OCI-LY3 (cell line): ENCODE measurements at regions not wholly inside any gene's neighbourhood (a gene's known extent, or its start where the extent isn't known, plus 50 kb on each side); places are given as distances from the start of the nearest gene placed in this dataset.

Experiments
- H2AFZ ChIP-seq: fragments of 200-600, 300-600 bp; shearing (Covaris generic); 2 replicates; pipeline ENCODE4 v1.6.0; 2014; ENCODE audit warnings: antibody characterized with exemption, low read depth, low read length
- H3K27ac ChIP-seq: fragments of 200-600, 300-600 bp; sonication (generic); 2 replicates; pipeline ENCODE4 v1.5.1; 2014; ENCODE audit warnings: mild to moderate bottlenecking, low read length, moderate library complexity, mixed read lengths
- H3K27me3 ChIP-seq: fragments of 200-600, 300-600 bp; sonication (generic); 2 replicates; pipeline ENCODE4 v1.6.1; 2014; ENCODE audit warnings: low read depth, low read length, mixed read lengths
- H3K36me3 ChIP-seq: fragments of 200-600, 300-600 bp; sonication (generic); replicated peaks from 2 replicates; pipeline ENCODE3; 2014; ENCODE audit warnings: low read depth, low read length, mixed read lengths
- H3K4me1 ChIP-seq: fragments of 300-600, 200-600 bp; sonication (generic); 2 replicates; pipeline ENCODE4 v1.6.1; 2014; ENCODE audit warnings: low read length, mixed read lengths
- H3K4me2 ChIP-seq: fragments of 200-600, 300-600 bp; sonication (generic); 2 replicates; pipeline ENCODE4 v1.6.1; 2014; ENCODE audit warnings: low read length, mixed read lengths
- H3K4me3 ChIP-seq: fragments of 300-600, 200-600 bp; sonication (generic); 2 replicates; pipeline ENCODE4 v1.5.1; 2014; ENCODE audit warnings: antibody characterized with exemption, mild to moderate bottlenecking, low read length, moderate library complexity
- H3K79me2 ChIP-seq: fragments of 300-600, 200-600 bp; shearing (Covaris generic); 2 replicates; pipeline ENCODE4 v1.6.1; 2014; ENCODE audit warnings: mild to moderate bottlenecking, low read length, mixed read lengths
- H3K9ac ChIP-seq: fragments of 300-600, 200-600 bp; shearing (Covaris generic); 2 replicates; pipeline ENCODE4 v1.6.0; 2014; ENCODE audit warnings: mild to moderate bottlenecking, low read length, moderate library complexity
- H3K9me3 ChIP-seq: fragments of 200-600, 300-600 bp; shearing (Covaris generic); 2 replicates; pipeline ENCODE4 v1.6.1; 2014; ENCODE audit warnings: low read length, mixed read lengths; ENCODE audit not compliant: insufficient read depth
- H4K20me1 ChIP-seq: fragments of 200-600, 300-600 bp; sonication (generic); 2 replicates; pipeline ENCODE4 v1.6.1; 2016; ENCODE audit warnings: low read length, mixed read lengths; ENCODE audit not compliant: insufficient read depth
- CTCF ChIP-seq: fragments of 200-600, 300-600 bp; sonication (generic); IDR thresholded peaks from 2 replicates; pipeline ENCODE4 v1.5.1; 2014; ENCODE audit warnings: antibody characterized with exemption, low read length, low read depth
- EZH2phosphoT487 ChIP-seq: fragments of 200-600 bp; shearing (Covaris generic); IDR thresholded peaks from 2 replicates; pipeline ENCODE4 v1.6.1; 2018; ENCODE audit warnings: antibody characterized with exemption, mixed run types, low read depth

GRCh38 chr5:85841653-85842052 lies 776.1 kb upstream of the COX7C start:
- no peaks in the 10 kb centered on the region for H3K27me3 ChIP-seq
- H2AFZ ChIP-seq, result no peak overlapping the region
- no peaks in the 10 kb centered on the region for H3K79me2 ChIP-seq
- H3K4me1 ChIP-seq, result no peaks in the 10 kb centered on the region
- no peaks in the 10 kb centered on the region for H3K36me3 ChIP-seq
- H3K9ac ChIP-seq, result no peak overlapping the region
- no peak overlapping the region for H3K4me2 ChIP-seq
- H3K27ac ChIP-seq, result no peak overlapping the region
- no peak overlapping the region for H3K4me3 ChIP-seq
- TF ChIP-seq EZH2phosphoT487, result no peak
- TF ChIP-seq CTCF, result no peak
- no peaks in the 10 kb centered on the region for H3K9me3 ChIP-seq
- no peaks in the 10 kb centered on the region for H4K20me1 ChIP-seq

- H2AFZ ChIP-seq, result no peak overlapping the region
- no peaks in the 10 kb centered on the region for H4K20me1 ChIP-seq
- H3K9ac ChIP-seq, result no peak overlapping the region
- no peak for TF ChIP-seq CTCF
- TF ChIP-seq EZH2phosphoT487, result no peak
- no peaks in the 10 kb centered on the region for H3K36me3 ChIP-seq
- no peak overlapping the region for H3K4me3 ChIP-seq
- no peak overlapping the region for H3K4me2 ChIP-seq
- H3K4me1 ChIP-seq, result no peaks in the 10 kb centered on the region
- no peaks in the 10 kb centered on the region for H3K9me3 ChIP-seq
- H3K27ac ChIP-seq, result no peak overlapping the region
- H3K79me2 ChIP-seq, result no peaks in the 10 kb centered on the region
- no peaks in the 10 kb centered on the region for H3K27me3 ChIP-seq
Observed at GRCh38 chr5:85843535-85843934, 774.2 kb upstream of the COX7C start.

GRCh38 chr5:85849411-85849810 lies 768.3 kb upstream of the COX7C start:
- H3K4me1 ChIP-seq, result no peaks in the 10 kb centered on the region
- H3K9me3 ChIP-seq, result no peaks in the 10 kb centered on the region
- no peak overlapping the region for H3K9ac ChIP-seq
- H3K36me3 ChIP-seq, result no peaks in the 10 kb centered on the region
- H3K79me2 ChIP-seq, result no peaks in the 10 kb centered on the region
- no peak overlapping the region for H3K4me2 ChIP-seq
- no peaks in the 10 kb centered on the region for H4K20me1 ChIP-seq
- no peak for TF ChIP-seq EZH2phosphoT487
- no peak for TF ChIP-seq CTCF
- H3K4me3 ChIP-seq, result no peak overlapping the region
- no peaks in the 10 kb centered on the region for H3K27me3 ChIP-seq
- no peak overlapping the region for H2AFZ ChIP-seq
- H3K27ac ChIP-seq, result no peak overlapping the region

GRCh38 chr5:85865296-85865695 lies 752.4 kb upstream of the COX7C start:
- Histone ChIP-seq H3K9me3 (no peaks in the 10 kb centered on the region), H3K27ac (no peak overlapping the region), H3K36me3 (no peaks in the 10 kb centered on the region), H3K4me2 (no peak overlapping the region), H4K20me1 (no peaks in the 10 kb centered on the region), H3K79me2 (no peaks in the 10 kb centered on the region), H2AFZ (no peak overlapping the region), H3K9ac (no peak overlapping the region), H3K27me3 (no peaks in the 10 kb centered on the region), H3K4me1 (no peaks in the 10 kb centered on the region), H3K4me3 (no peak overlapping the region)
- no peak for TF ChIP-seq CTCF
- TF ChIP-seq EZH2phosphoT487, result no peak
